HEK293 (cell line): ENCODE measurements at regions not wholly inside any gene's neighbourhood (a gene's known extent, or its start where the extent isn't known, plus 50 kb on each side); places are given as distances from the start of the nearest gene placed in this dataset.

ENCODE experiments used
- CTCF ChIA-PET: fragments of 350-600 bp; formaldehyde crosslinking; extraction: SDS; loops from one replicate; lab custom pipeline; 2021; ENCODE audit warnings: antibody characterized with exemption; lab: Yijun Ruan, JAX
- POLR2A ChIA-PET: fragments of 300-600 bp; formaldehyde crosslinking; extraction: SDS; loops from one replicate; lab custom pipeline; 2020; ENCODE audit warnings: antibody characterized with exemption, inconsistent platforms; lab: Yijun Ruan, JAX
- H3K27ac ChIP-seq: fragments of 200-500 bp; sonication (Bioruptor generic); 2 replicates; pipeline ENCODE4 v1.5.1; 2014; ENCODE audit warnings: low read depth, low read length, control low read depth, inconsistent platforms; ENCODE audit errors: extremely low read depth
- H3K36me3 ChIP-seq, 2 experiments: fragments of 200-500 bp in 1 of 2; sonication (Bioruptor generic) in 1 of 2; 1 replicate in 1 of 2; 2 replicates in 1 of 2; pipeline ENCODE4 v1.5.1; 2014 to 2017; ENCODE audit warnings: inconsistent platforms in 2 of 2, low read length in 2 of 2; ENCODE audit not compliant: control insufficient read depth in 2 of 2, insufficient read depth in 1 of 2
- H3K4me1 ChIP-seq: fragments of 200-500 bp; sonication (Bioruptor generic); 2 replicates; pipeline ENCODE4 v1.5.1; 2014; ENCODE audit warnings: mild to moderate bottlenecking, low read length, inconsistent platforms; ENCODE audit not compliant: control insufficient read depth, insufficient read depth
- H3K4me3 ChIP-seq: 2 replicates; pipeline ENCODE4 v1.5.1; 2011; ENCODE audit warnings: low read depth, mild to moderate bottlenecking, control low read depth, low read length, moderate library complexity
- H3K9me3 ChIP-seq: fragments of 200-500 bp; sonication (Bioruptor generic); 2 replicates; pipeline ENCODE4 v1.5.1; 2014; ENCODE audit warnings: low read depth, low read length, inconsistent platforms; ENCODE audit not compliant: control insufficient read depth, insufficient read depth
- HOXD13 ChIP-seq: sonication (generic); formaldehyde crosslinking; IDR thresholded peaks from 2 replicates; pipeline ENCODE4 v1.8.0; 2022; ENCODE audit warnings: missing genetic modification reagents, borderline replicate concordance
- KLF8 ChIP-seq: fragments of 450-650 bp; formaldehyde crosslinking; IDR thresholded peaks from 2 replicates; pipeline ENCODE4 v1.5.1; 2016; ENCODE audit warnings: missing biosample characterization, missing genetic modification characterization
- PRDM1 ChIP-seq: fragments of 450-650 bp; formaldehyde crosslinking; IDR thresholded peaks from 2 replicates; pipeline ENCODE4; 2016; ENCODE audit warnings: missing biosample characterization, missing genetic modification characterization
- SALL2 ChIP-seq: fragments of 450-650 bp; formaldehyde crosslinking; IDR thresholded peaks from 2 replicates; pipeline ENCODE4 v1.5.0; 2017; ENCODE audit warnings: missing biosample characterization, mild to moderate bottlenecking, missing genetic modification characterization, borderline replicate concordance
- SCRT2 ChIP-seq: fragments of 450-650 bp; formaldehyde crosslinking; IDR thresholded peaks from 2 replicates; pipeline ENCODE4 v1.5.1; 2016; ENCODE audit warnings: missing biosample characterization, missing genetic modification characterization
- WT1 ChIP-seq: fragments of 450-650 bp; formaldehyde crosslinking; IDR thresholded peaks from 2 replicates; pipeline ENCODE4 v1.5.1; 2016; ENCODE audit warnings: missing biosample characterization, missing genetic modification characterization
- YY1 ChIP-seq: fragments of 450-650 bp; formaldehyde crosslinking; IDR thresholded peaks from 2 replicates; pipeline ENCODE4 v1.5.1; 2018; ENCODE audit warnings: missing biosample characterization, missing genetic modification characterization
- ZBTB1 ChIP-seq: fragments of 450-650 bp; formaldehyde crosslinking; IDR thresholded peaks from 2 replicates; pipeline ENCODE4 v1.5.1; 2016; ENCODE audit warnings: missing biosample characterization, missing genetic modification characterization
- ZEB2 ChIP-seq: fragments of 450-650 bp; formaldehyde crosslinking; IDR thresholded peaks from 2 replicates; pipeline ENCODE4 v1.5.1; 2016; ENCODE audit warnings: missing biosample characterization, missing genetic modification characterization
- ZFP41 ChIP-seq: fragments of 450-650 bp; formaldehyde crosslinking; IDR thresholded peaks from 2 replicates; pipeline ENCODE4 v1.5.1; 2016; ENCODE audit warnings: missing biosample characterization, missing genetic modification characterization, borderline replicate concordance
- ZNF16 ChIP-seq: fragments of 450-650 bp; formaldehyde crosslinking; IDR thresholded peaks from 2 replicates; pipeline ENCODE4 v1.5.1; 2016; ENCODE audit warnings: low read depth, missing biosample characterization, missing genetic modification characterization
- ZNF184 ChIP-seq: fragments of 450-650 bp; IDR thresholded peaks from 2 replicates; pipeline ENCODE4 v1.5.1; 2018; ENCODE audit warnings: missing biosample characterization, mild to moderate bottlenecking, missing genetic modification characterization
- ZNF19 ChIP-seq: fragments of 450-650 bp; formaldehyde crosslinking; IDR thresholded peaks from 2 replicates; pipeline ENCODE4; 2016; ENCODE audit warnings: missing biosample characterization, missing genetic modification characterization, low read depth
- ZNF24 ChIP-seq: fragments of 450-650 bp; formaldehyde crosslinking; IDR thresholded peaks from 2 replicates; pipeline ENCODE4 v1.5.1; 2016; ENCODE audit warnings: missing biosample characterization, missing genetic modification characterization
- ZNF302 ChIP-seq: fragments of 450-650 bp; formaldehyde crosslinking; IDR thresholded peaks from 2 replicates; pipeline ENCODE4 v1.5.1; 2016; ENCODE audit warnings: missing biosample characterization, missing genetic modification characterization, low read depth
- ZNF350 ChIP-seq: fragments of 450-650 bp; formaldehyde crosslinking; IDR thresholded peaks from 2 replicates; pipeline ENCODE4 v1.5.0; 2017; ENCODE audit warnings: missing biosample characterization, mild to moderate bottlenecking, missing genetic modification characterization
- ZNF394 ChIP-seq: fragments of 450-650 bp; formaldehyde crosslinking; IDR thresholded peaks from 2 replicates; pipeline ENCODE4 v1.5.1; 2016; ENCODE audit warnings: missing biosample characterization, missing genetic modification characterization, mild to moderate bottlenecking, moderate library complexity, borderline replicate concordance
- ZNF404 ChIP-seq: fragments of 450-650 bp; formaldehyde crosslinking; IDR thresholded peaks from 2 replicates; pipeline ENCODE4 v1.5.1; 2017; ENCODE audit warnings: missing biosample characterization, missing genetic modification characterization
- ZNF416 ChIP-seq: fragments of 450-650 bp; formaldehyde crosslinking; IDR thresholded peaks from 2 replicates; pipeline ENCODE4 v1.5.1; 2016; ENCODE audit warnings: missing biosample characterization, missing genetic modification characterization
- ZNF529 ChIP-seq: fragments of 450-650 bp; formaldehyde crosslinking; IDR thresholded peaks from 2 replicates; pipeline ENCODE4 v1.5.1; 2017; ENCODE audit warnings: missing genetic modification characterization, missing biosample characterization; ENCODE audit not compliant: insufficient replicate concordance
- ZNF561 ChIP-seq: fragments of 450-650 bp; IDR thresholded peaks from 2 replicates; pipeline ENCODE4 v1.5.1; 2018; ENCODE audit warnings: missing biosample characterization, missing genetic modification characterization, borderline replicate concordance
- ZNF660 ChIP-seq: fragments of 450-650 bp; IDR thresholded peaks from 2 replicates; pipeline ENCODE4 v1.5.1; 2018; ENCODE audit warnings: missing biosample characterization, mild to moderate bottlenecking, missing genetic modification characterization
- ZNF777 ChIP-seq: fragments of 450-650 bp; formaldehyde crosslinking; IDR thresholded peaks from 2 replicates; pipeline ENCODE4 v1.5.1; 2017; ENCODE audit warnings: missing biosample characterization, missing genetic modification characterization, borderline replicate concordance
- TF ChIP-seq, protein P1 (sequence below): IDR thresholded peaks from 2 replicates; pipeline ENCODE4 v1.6.1; 2011; ENCODE audit warnings: mild to moderate bottlenecking, low read depth, low read length, borderline replicate concordance
- TF ChIP-seq, protein P2 (sequence below): fragments of 450-650 bp; formaldehyde crosslinking; IDR thresholded peaks from 2 replicates; pipeline ENCODE4 v1.5.1; 2016; ENCODE audit warnings: missing biosample characterization, missing genetic modification characterization
- TF ChIP-seq, protein P3 (sequence below): fragments of 450-650 bp; formaldehyde crosslinking; IDR thresholded peaks from 2 replicates; pipeline ENCODE4 v1.5.1; 2016; ENCODE audit warnings: missing biosample characterization, missing genetic modification characterization
- TF ChIP-seq, protein P4 (sequence below): fragments of 450-650 bp; formaldehyde crosslinking; conservative IDR thresholded peaks from 2 replicates; pipeline ENCODE4 v1.5.1; 2016; ENCODE audit warnings: low read depth, missing biosample characterization, missing genetic modification characterization
- TF ChIP-seq, protein P5 (sequence below): fragments of 450-650 bp; IDR thresholded peaks from 2 replicates; pipeline ENCODE4 v1.5.1; 2018; ENCODE audit warnings: missing biosample characterization, mild to moderate bottlenecking, missing genetic modification characterization

DNA sequence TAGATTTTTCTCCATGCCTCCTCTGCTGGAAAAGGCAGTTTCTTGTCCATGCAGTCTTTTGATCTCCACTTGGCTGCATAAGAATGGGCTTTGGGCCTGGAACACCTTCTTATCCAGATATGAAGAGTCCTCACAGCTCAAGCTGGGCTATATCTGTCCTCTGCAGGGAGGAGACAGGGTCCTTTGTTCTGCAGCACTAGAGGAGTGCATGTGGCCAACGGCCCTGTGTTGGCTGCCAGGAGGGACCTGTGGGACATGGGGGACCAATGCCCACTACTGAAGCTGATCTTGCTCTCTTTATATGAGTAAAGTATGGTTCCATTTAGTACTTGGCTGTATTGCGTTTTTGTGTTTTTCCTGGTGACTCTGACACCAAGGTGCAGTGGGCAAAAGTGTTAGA is 157.3 kb upstream of the ABI3BP start:
- Histone ChIP-seq H3K9me3 (no peaks in the 10 kb centered on the region), H3K36me3 (no peaks in the 10 kb centered on the region), H3K4me3 (no peak overlapping the region), H3K27ac (no peak overlapping the region), H3K4me1 (no peaks in the 10 kb centered on the region)
- POLR2A ChIA-PET = no interaction called here
- no peak for TF ChIP-seq ZEB2 (tag by site-specific recombination)
- no peak for TF ChIP-seq ZNF660 (tag by site-specific recombination)
- no peak for TF ChIP-seq SALL2
- TF ChIP-seq, protein P1, sequence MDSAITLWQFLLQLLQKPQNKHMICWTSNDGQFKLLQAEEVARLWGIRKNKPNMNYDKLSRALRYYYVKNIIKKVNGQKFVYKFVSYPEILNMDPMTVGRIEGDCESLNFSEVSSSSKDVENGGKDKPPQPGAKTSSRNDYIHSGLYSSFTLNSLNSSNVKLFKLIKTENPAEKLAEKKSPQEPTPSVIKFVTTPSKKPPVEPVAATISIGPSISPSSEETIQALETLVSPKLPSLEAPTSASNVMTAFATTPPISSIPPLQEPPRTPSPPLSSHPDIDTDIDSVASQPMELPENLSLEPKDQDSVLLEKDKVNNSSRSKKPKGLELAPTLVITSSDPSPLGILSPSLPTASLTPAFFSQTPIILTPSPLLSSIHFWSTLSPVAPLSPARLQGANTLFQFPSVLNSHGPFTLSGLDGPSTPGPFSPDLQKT = no peak
- TF ChIP-seq, protein P2, sequence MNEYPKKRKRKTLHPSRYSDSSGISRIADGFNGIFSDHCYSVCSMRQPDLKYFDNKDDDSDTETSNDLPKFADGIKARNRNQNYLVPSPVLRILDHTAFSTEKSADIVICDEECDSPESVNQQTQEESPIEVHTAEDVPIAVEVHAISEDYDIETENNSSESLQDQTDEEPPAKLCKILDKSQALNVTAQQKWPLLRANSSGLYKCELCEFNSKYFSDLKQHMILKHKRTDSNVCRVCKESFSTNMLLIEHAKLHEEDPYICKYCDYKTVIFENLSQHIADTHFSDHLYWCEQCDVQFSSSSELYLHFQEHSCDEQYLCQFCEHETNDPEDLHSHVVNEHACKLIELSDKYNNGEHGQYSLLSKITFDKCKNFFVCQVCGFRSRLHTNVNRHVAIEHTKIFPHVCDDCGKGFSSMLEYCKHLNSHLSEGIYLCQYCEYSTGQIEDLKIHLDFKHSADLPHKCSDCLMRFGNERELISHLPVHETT (tag by site-specific recombination) = no peak
- TF ChIP-seq ZNF561 (tag by site-specific recombination) = no peak
- no peak for TF ChIP-seq ZNF529 (tag by site-specific recombination)
- TF ChIP-seq ZNF19 (tag by site-specific recombination) = no peak
- no peak for TF ChIP-seq SCRT2 (tag by site-specific recombination)
- TF ChIP-seq ZNF416 (tag by site-specific recombination) = no peak
- TF ChIP-seq ZBTB1 (tag by site-specific recombination) = no peak
- no peak for TF ChIP-seq PRDM1 (tag by site-specific recombination)
- TF ChIP-seq ZNF404 (tag by site-specific recombination) = no peak
- TF ChIP-seq, protein P3, sequence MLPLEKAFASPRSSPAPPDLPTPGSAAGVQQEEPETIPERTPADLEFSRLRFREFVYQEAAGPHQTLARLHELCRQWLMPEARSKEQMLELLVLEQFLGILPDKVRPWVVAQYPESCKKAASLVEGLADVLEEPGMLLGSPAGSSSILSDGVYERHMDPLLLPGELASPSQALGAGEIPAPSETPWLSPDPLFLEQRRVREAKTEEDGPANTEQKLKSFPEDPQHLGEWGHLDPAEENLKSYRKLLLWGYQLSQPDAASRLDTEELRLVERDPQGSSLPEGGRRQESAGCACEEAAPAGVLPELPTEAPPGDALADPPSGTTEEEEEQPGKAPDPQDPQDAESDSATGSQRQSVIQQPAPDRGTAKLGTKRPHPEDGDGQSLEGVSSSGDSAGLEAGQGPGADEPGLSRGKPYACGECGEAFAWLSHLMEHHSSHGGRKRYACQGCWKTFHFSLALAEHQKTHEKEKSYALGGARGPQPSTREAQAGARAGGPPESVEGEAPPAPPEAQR = no peak
- TF ChIP-seq ZNF16 (tag by site-specific recombination) = no peak
- TF ChIP-seq HOXD13 (CRISPR knock-in tag) = no peak
- no peak for TF ChIP-seq ZFP41 (tag by site-specific recombination)
- TF ChIP-seq, protein P4, sequence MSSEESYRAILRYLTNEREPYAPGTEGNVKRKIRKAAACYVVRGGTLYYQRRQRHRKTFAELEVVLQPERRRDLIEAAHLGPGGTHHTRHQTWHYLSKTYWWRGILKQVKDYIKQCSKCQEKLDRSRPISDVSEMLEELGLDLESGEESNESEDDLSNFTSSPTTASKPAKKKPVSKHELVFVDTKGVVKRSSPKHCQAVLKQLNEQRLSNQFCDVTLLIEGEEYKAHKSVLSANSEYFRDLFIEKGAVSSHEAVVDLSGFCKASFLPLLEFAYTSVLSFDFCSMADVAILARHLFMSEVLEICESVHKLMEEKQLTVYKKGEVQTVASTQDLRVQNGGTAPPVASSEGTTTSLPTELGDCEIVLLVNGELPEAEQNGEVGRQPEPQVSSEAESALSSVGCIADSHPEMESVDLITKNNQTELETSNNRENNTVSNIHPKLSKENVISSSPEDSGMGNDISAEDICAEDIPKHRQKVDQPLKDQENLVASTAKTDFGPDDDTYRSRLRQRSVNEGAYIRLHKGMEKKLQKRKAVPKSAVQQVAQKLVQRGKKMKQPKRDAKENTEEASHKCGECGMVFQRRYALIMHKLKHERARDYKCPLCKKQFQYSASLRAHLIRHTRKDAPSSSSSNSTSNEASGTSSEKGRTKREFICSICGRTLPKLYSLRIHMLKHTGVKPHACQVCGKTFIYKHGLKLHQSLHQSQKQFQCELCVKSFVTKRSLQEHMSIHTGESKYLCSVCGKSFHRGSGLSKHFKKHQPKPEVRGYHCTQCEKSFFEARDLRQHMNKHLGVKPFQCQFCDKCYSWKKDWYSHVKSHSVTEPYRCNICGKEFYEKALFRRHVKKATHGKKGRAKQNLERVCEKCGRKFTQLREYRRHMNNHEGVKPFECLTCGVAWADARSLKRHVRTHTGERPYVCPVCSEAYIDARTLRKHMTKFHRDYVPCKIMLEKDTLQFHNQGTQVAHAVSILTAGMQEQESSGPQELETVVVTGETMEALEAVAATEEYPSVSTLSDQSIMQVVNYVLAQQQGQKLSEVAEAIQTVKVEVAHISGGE (tag by site-specific recombination) = no peak
- CTCF ChIA-PET = no interaction called here

DNA sequence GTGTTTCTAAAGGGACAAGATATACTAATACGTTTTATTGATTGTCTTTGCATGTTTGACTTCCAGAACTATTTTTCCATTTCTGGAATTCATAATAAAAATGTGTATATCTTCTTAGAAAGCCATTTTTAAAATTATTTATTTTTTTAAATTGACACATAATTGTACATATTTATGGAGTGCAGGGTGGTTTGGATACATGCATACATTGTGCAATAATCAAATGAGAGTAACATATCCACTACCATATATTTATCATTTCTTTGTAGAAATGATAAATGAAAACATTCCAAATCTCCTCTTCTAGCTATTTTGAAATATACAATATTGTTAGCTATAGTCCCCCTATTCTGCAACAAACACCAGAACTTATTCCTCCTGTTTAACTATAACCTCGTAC is 156.5 kb upstream of the ABI3BP start:
- H3K4me1 ChIP-seq = no peaks in the 10 kb centered on the region
- no peak overlapping the region for H3K4me3 ChIP-seq
- ChIA-PET CTCF (no interaction called here), POLR2A (no interaction called here)
- H3K36me3 ChIP-seq = no peaks in the 10 kb centered on the region
- no peaks in the 10 kb centered on the region for H3K9me3 ChIP-seq
- no peak overlapping the region for H3K27ac ChIP-seq
- TF ChIP-seq, protein P5, sequence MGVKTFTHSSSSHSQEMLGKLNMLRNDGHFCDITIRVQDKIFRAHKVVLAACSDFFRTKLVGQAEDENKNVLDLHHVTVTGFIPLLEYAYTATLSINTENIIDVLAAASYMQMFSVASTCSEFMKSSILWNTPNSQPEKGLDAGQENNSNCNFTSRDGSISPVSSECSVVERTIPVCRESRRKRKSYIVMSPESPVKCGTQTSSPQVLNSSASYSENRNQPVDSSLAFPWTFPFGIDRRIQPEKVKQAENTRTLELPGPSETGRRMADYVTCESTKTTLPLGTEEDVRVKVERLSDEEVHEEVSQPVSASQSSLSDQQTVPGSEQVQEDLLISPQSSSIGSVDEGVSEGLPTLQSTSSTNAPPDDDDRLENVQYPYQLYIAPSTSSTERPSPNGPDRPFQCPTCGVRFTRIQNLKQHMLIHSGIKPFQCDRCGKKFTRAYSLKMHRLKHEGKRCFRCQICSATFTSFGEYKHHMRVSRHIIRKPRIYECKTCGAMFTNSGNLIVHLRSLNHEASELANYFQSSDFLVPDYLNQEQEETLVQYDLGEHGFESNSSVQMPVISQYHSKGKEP = no peak
- TF ChIP-seq ZNF350 (no peak), ZNF302 (tag by site-specific recombination) (no peak), ZNF24 (tag by site-specific recombination) (no peak), ZNF777 (no peak), ZNF16 (tag by site-specific recombination) (no peak), ZNF394 (no peak), ZNF184 (tag by site-specific recombination) (no peak), WT1 (tag by site-specific recombination) (no peak), KLF8 (tag by site-specific recombination) (no peak), YY1 (no peak)
